DOHH2 (cell line): ENCODE measurements at regions not wholly inside any gene's neighbourhood (a gene's known extent, or its start where the extent isn't known, plus 50 kb on each side); places are given as distances from the start of the nearest gene placed in this dataset.

Source experiments
- H3F3A ChIP-seq: fragments of 200-600 bp; sonication (generic), shearing (Covaris generic); 2 replicates; pipeline ENCODE4 v1.6.0; 2016; ENCODE audit warnings: antibody characterized with exemption, mild to moderate bottlenecking; ENCODE audit not compliant: control insufficient read depth, insufficient read depth
- H3K27ac ChIP-seq: fragments of 200-600 bp; sonication (generic); 2 replicates; pipeline ENCODE4 v1.5.1; 2014; ENCODE audit warnings: low read depth, mild to moderate bottlenecking, low read length, moderate library complexity
- H3K27me3 ChIP-seq: fragments of 200-600 bp; sonication (generic); 2 replicates; pipeline ENCODE4 v1.6.1; 2014; ENCODE audit warnings: mild to moderate bottlenecking, low read length, mixed read lengths; ENCODE audit not compliant: control insufficient read depth
- H3K36me3 ChIP-seq: fragments of 200-600 bp; sonication (generic); 2 replicates; pipeline ENCODE4 v1.6.1; 2014; ENCODE audit warnings: mild to moderate bottlenecking, low read length, moderate library complexity, mixed read lengths; ENCODE audit not compliant: control insufficient read depth
- H3K4me1 ChIP-seq: fragments of 200-600 bp; sonication (generic); 2 replicates; pipeline ENCODE4 v1.6.1; 2014; ENCODE audit warnings: mild to moderate bottlenecking, low read length, mixed read lengths; ENCODE audit not compliant: control insufficient read depth
- H3K4me2 ChIP-seq: fragments of 200-600 bp; sonication (generic); 2 replicates; pipeline ENCODE4 v1.6.0; 2014; ENCODE audit warnings: mild to moderate bottlenecking, low read length, moderate library complexity
- H3K4me3 ChIP-seq: fragments of 200-600 bp; sonication (generic); 2 replicates; pipeline ENCODE4 v1.5.1; 2014; ENCODE audit warnings: mild to moderate bottlenecking, low read length, mixed read lengths
- H3K79me2 ChIP-seq: fragments of 200-600 bp; sonication (generic); 2 replicates; pipeline ENCODE4 v1.6.1; 2014; ENCODE audit warnings: mild to moderate bottlenecking, low read length, mixed read lengths; ENCODE audit not compliant: control insufficient read depth
- H3K9me2 ChIP-seq: fragments of 200-600 bp; sonication (generic); replicated peaks from 2 replicates; pipeline ENCODE4 v1.6.1; 2014; ENCODE audit warnings: mild to moderate bottlenecking, low read length, mixed read lengths; ENCODE audit not compliant: control insufficient read depth
- H3K9me3 ChIP-seq: fragments of 200-600 bp; sonication (generic); 2 replicates; pipeline ENCODE4 v1.6.1; 2014; ENCODE audit warnings: antibody characterized with exemption, low read length, mixed read lengths; ENCODE audit not compliant: control insufficient read depth, insufficient read depth
- H4K20me1 ChIP-seq: fragments of 200-600 bp; sonication (generic); 2 replicates; pipeline ENCODE4 v1.6.0; 2014; ENCODE audit warnings: low read depth, mild to moderate bottlenecking, antibody characterized with exemption, low read length, moderate library complexity; ENCODE audit not compliant: control insufficient read depth, insufficient read depth
- EZH2phosphoT487 ChIP-seq: fragments of 200-600 bp; sonication (generic); IDR thresholded peaks from 2 replicates; pipeline ENCODE4 v1.6.1; 2017; ENCODE audit warnings: borderline replicate concordance, mild to moderate bottlenecking, antibody characterized with exemption, low read length, moderate library complexity, mixed read lengths
- TF ChIP-seq, protein P1 (sequence below): fragments of 200-600 bp; sonication (generic); IDR thresholded peaks from one replicate; pipeline ENCODE4 v1.5.1; 2014; ENCODE audit warnings: antibody characterized with exemption, mild to moderate bottlenecking, low read depth, low read length; ENCODE audit not compliant: poor library complexity, severe bottlenecking

GRCh38 chr4:111512081-111512783, 633.0 kb upstream of the FAM241A start:
- H3K79me2 ChIP-seq = no peaks in the 10 kb centered on the region
- H3K27me3 ChIP-seq = no peaks in the 10 kb centered on the region
- H3F3A ChIP-seq = no peaks in the 10 kb centered on the region
- H3K4me3 ChIP-seq = no peak overlapping the region
- TF ChIP-seq, protein P1, sequence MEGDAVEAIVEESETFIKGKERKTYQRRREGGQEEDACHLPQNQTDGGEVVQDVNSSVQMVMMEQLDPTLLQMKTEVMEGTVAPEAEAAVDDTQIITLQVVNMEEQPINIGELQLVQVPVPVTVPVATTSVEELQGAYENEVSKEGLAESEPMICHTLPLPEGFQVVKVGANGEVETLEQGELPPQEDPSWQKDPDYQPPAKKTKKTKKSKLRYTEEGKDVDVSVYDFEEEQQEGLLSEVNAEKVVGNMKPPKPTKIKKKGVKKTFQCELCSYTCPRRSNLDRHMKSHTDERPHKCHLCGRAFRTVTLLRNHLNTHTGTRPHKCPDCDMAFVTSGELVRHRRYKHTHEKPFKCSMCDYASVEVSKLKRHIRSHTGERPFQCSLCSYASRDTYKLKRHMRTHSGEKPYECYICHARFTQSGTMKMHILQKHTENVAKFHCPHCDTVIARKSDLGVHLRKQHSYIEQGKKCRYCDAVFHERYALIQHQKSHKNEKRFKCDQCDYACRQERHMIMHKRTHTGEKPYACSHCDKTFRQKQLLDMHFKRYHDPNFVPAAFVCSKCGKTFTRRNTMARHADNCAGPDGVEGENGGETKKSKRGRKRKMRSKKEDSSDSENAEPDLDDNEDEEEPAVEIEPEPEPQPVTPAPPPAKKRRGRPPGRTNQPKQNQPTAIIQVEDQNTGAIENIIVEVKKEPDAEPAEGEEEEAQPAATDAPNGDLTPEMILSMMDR = no peak
- no peak for TF ChIP-seq EZH2phosphoT487
- H3K4me1 ChIP-seq = no peaks in the 10 kb centered on the region
- no peaks in the 10 kb centered on the region for H3K9me2 ChIP-seq
- H3K36me3 ChIP-seq = no peaks in the 10 kb centered on the region
- H3K4me2 ChIP-seq = no peak overlapping the region
- H3K27ac ChIP-seq = no peak overlapping the region
- H4K20me1 ChIP-seq = no peaks in the 10 kb centered on the region
- H3K9me3 ChIP-seq = no peaks in the 10 kb centered on the region

DNA sequence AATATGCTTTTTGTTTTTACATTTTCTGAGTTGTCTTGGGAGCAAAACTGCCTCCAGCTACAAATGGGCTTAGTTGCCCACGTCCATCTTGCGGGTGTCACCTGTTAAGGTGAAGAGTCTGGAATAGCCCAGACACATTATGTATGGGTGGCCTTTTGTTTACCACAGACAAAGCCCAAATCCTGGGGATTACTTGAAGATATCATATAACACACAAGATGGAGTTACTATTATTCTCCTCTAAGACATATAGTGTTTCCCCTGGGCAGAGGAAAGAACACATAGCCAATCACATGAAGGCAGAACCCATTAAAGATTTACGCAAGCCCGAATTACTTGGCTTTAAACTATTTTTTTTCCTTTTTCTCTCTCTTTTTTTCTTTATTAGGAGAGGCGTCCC, 625.6 kb upstream of the FAM241A start:
- H3K79me2 ChIP-seq = no peaks in the 10 kb centered on the region
- no peak for TF ChIP-seq EZH2phosphoT487
- TF ChIP-seq, protein P1 = no peak
- H3K4me2 ChIP-seq = no peak overlapping the region
- no peaks in the 10 kb centered on the region for H3F3A ChIP-seq
- no peaks in the 10 kb centered on the region for H3K27me3 ChIP-seq
- H3K4me1 ChIP-seq = no peaks in the 10 kb centered on the region
- no peaks in the 10 kb centered on the region for H3K9me2 ChIP-seq
- H3K27ac ChIP-seq = no peak overlapping the region
- H4K20me1 ChIP-seq = no peaks in the 10 kb centered on the region
- no peaks in the 10 kb centered on the region for H3K9me3 ChIP-seq
- H3K36me3 ChIP-seq = no peaks in the 10 kb centered on the region
- no peak overlapping the region for H3K4me3 ChIP-seq

DNA sequence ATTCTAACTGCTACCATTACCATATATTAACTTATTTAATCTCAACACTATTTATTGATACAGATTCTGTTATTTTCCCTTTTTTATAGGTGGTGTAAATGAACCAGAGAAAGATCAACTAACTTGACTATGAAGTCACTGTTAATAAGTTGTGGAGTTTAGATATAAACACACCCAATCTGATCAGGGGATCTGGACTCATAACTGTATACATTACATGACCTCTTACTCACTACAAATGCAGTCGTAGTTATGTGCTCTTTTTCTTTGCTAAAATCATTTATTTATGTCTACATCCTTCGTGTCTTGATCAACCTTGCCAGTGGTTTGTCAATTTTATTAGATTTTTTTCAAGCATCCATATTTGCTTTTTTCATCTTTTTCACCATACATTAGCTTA, 614.8 kb upstream of the FAM241A start:
- H3K4me1 ChIP-seq = no peaks in the 10 kb centered on the region
- H3K4me3 ChIP-seq = no peak overlapping the region
- H3K9me3 ChIP-seq = no peaks in the 10 kb centered on the region
- H3K4me2 ChIP-seq = no peak overlapping the region
- H3K9me2 ChIP-seq = no peaks in the 10 kb centered on the region
- no peaks in the 10 kb centered on the region for H3K27me3 ChIP-seq
- no peaks in the 10 kb centered on the region for H3K79me2 ChIP-seq
- no peak overlapping the region for H3K27ac ChIP-seq
- no peaks in the 10 kb centered on the region for H3F3A ChIP-seq
- no peaks in the 10 kb centered on the region for H4K20me1 ChIP-seq
- TF ChIP-seq, protein P1 = no peak
- TF ChIP-seq EZH2phosphoT487 = no peak
- H3K36me3 ChIP-seq = no peaks in the 10 kb centered on the region

DNA sequence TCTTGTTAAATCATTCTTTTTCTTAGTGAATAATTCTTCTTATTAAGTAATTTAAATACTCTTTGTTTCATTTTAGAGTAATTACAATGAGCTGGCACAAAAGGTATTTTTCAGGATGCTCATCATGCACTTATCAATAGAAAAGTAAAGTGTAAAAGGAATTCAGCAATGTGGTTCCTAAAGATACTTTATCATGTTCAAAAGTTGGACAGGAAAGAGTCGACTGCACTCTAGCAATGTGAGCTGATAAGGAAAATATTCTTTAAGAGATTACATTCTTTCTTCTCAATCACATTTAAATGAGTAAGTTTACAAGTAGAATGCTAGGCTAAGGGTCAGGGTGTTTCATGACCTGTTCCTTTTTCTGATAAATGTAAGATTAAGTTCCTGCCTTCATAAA, 609.5 kb upstream of the FAM241A start:
- H3K9me2 ChIP-seq = no peaks in the 10 kb centered on the region
- no peaks in the 10 kb centered on the region for H3K4me1 ChIP-seq

More for the DNA sequence above, 609.5 kb upstream of the FAM241A start:
- Histone ChIP-seq H3K27me3 (no peaks in the 10 kb centered on the region), H4K20me1 (no peaks in the 10 kb centered on the region), H3K79me2 (no peaks in the 10 kb centered on the region), H3F3A (no peaks in the 10 kb centered on the region), H3K9me3 (no peaks in the 10 kb centered on the region), H3K27ac (no peak overlapping the region), H3K4me3 (no peak overlapping the region), H3K36me3 (no peaks in the 10 kb centered on the region), H3K4me2 (no peak overlapping the region)
- TF ChIP-seq, protein P1 = no peak
- TF ChIP-seq EZH2phosphoT487 = no peak
